GM21528 (cell line): ENCODE measurements at regions not wholly inside any gene's neighbourhood (a gene's known extent, or its start where the extent isn't known, plus 50 kb on each side); places are given as distances from the start of the nearest gene placed in this dataset.
"Not testable (repeated sequence)": the region's sequence is repeated elsewhere in the genome, so short reads cannot be mapped to it uniquely, and the experiment has no call there.

Experiments used
- ATAC-seq: cut with Tn5 transposase; IDR thresholded peaks from one replicate; pipeline ENCODE4 v1.9.1; 2021; ENCODE audit warnings: mild to moderate bottlenecking, moderate library complexity; ENCODE audit not compliant: unreplicated experiment, low FRiP score

GRCh38 chr13:71018544-71018943 is 848.5 kb downstream of the DACH1 start:
- ATAC-seq, result no peak

- no peak for ATAC-seq
Observed at GRCh38 chr13:71017607-71018006, 849.4 kb downstream of the DACH1 start.

GRCh38 chr13:71015516-71015915 is 851.5 kb downstream of the DACH1 start:
- ATAC-seq, result no peak

DNA sequence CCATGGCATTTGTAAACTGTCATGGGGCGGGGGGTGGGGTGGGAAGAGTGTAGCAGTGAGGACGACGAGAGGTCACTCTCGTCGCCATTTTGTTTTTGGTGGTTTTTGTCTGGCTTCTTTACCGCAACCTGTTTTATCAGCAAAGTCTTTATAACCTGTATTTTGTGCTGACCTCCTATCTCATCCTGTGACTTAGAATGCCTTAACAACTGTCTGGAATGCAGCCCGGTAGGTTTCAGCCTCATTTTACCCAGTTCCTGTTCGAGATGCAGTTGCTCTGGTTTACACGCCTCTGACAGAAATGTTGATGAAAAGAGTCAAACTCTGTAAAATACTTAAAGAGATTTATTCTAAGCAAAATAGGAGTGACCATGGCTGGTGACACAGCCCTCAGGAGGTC is 852.0 kb downstream of the DACH1 start:
- ATAC-seq, result no peak

- no peak for ATAC-seq
Observed at GRCh38 chr13:71005919-71006318, 861.1 kb downstream of the DACH1 start.

- no peak for ATAC-seq
Observed at GRCh38 chr13:70995338-70995737, 871.7 kb downstream of the DACH1 start.

- no peak for ATAC-seq
Observed at GRCh38 chr13:70994191-70994590, 872.8 kb downstream of the DACH1 start.

GRCh38 chr13:70987043-70987442 is 878.8 kb upstream of the KLHL1 start:
- ATAC-seq, result no peak

DNA sequence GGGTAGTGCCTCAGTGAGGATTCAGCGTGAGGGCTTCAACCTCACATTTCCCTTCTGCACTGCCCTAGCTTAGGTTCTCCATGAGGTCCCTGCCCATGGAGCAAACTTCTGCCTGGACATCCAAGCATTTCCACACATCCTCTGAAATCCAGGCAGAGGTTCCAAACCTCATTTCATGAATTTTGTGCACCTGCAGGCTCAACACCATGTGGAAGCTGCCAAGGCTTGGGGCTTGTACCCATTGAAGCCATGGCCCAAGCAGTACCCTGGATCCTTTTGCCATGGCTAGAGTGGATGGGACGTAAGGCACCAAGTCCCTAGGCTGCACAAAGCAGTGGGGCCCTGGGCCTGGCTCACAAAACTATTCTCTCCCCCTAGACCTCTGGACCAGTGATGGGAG is 877.1 kb upstream of the KLHL1 start:
- ATAC-seq, result no peak

DNA sequence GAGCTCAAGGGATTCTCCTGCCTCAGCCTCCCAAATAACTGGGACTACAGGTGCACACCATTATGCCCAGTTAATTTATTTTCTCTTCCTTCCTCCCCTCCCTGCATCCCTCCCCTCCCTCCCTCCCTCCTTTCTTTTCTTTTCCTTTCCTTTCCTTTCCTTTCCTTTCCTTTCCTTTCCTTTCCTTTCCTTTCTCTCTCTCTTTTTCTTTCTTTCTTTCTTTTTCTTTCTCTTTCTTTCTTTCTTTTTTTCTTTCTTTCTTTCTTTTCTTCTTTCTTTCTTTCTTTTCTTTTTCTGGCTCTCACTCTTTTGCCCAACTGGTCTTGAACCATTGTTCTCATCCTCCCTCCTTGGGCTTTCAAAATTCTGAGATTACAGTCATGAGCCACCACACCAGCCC is 873.0 kb upstream of the KLHL1 start:
- ATAC-seq, result not testable (repeated sequence)

DNA sequence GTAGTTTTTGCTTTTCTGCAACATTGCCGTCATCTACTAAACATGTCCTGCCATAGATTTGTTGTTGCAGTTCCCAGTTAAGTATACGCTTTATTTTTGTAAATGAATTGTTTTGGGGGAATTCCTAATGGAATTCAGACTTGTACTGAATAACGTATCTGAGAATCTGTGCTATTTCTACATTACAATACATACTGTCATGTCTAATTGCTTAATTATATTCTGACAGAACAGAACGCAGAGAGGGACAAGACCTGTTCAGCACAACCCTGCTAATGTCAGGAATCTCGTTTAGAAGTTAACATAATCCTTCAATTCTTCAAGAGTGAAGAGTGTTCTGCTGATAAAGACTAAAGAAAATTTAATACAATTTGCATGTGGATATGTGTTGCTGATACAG is 861.1 kb upstream of the KLHL1 start:
- ATAC-seq, result no peak

GRCh38 chr13:70967564-70967963 is 859.3 kb upstream of the KLHL1 start:
- no peak for ATAC-seq

DNA sequence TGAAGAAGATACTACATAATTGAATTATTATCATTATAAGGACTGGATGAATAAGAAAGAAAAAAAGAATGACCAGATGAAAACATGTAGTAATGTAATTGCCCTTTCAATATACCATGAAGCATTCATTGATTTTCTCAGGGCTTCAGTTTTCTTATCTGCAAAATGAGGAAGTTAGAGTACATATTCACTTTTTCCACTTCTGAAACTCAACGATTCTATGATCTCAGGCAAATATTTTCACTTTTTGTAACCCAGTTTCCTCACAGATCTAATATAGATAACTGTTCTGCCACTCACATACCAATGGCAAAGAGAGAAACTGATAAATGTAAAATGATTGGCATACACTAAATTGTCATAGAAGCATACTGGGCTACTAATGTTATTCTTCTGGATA is 856.6 kb upstream of the KLHL1 start:
- no peak for ATAC-seq

- no peak for ATAC-seq
Observed at GRCh38 chr13:70964124-70964523, 855.9 kb upstream of the KLHL1 start.

- ATAC-seq, result no peak
Observed at GRCh38 chr13:70960841-70961443, 852.7 kb upstream of the KLHL1 start.

DNA sequence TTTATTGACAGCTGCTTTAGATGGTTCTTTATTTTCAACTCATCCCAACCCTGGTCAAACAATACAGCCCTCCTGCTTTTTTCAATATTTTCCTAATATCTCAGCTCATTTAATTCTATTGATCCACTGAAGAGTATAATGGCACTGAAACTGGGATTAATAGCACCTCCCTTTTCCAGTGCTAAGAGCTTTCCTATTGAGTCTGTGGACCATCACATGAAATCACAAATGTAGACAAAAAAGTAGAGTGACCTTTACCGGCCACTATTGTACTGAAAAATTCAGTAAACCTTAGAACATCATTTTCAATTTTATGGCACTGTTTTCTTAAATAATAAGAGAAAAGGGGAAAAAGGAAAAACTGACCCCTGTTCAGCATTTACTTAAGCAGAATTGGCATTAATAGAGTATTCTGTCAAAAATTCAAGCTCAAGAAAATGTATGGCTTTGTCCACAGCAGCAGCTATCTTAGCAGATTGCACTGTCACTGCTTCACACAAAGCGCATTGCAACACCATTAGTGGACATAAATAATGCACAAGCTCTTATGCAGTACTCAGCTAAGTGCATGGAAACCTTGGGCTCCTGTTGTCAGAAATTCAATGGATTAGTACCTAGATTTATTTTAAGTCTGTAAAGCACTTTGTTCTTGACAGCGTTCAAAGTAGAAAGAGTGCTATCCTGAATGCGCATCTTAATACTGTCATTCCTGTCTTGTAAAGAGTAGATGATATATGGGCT is 851.0 kb upstream of the KLHL1 start:
- ATAC-seq, result no peak

DNA sequence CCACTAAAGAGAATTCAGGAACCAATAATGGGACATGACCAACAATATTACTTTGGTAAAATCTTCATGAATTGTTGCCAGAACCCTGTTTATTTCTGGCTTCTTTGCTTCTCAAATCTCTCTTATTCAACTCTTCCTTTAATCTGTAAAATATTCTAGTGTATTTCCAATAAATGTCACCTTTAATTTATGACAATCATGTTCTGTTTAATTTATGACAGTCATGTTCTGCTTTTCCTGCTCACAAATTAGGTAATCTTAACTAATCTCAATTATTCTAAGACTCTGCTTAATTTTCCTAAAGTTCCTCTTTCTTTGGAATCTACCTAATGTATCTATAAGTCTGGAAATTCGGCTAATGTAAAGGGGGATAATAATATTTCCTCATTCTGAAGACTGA is 847.6 kb upstream of the KLHL1 start:
- no peak for ATAC-seq

DNA sequence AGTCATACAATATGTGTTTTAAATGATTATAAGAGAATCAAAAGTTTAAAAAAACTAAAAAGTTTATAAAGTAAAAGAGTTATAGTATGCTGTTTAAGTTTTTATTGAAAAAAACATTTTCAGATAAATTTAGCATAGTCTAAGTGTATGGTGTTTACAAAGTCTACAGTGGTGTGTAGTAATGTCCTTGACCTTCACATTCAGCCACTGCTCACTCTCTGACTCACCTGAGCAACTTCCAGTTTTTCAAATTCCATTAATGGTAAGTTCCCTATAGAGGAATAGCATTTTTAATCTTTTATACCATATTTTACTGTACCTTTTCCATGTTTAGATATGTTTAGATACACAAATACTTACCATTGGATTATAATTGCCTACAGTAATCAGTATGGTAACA is 842.4 kb upstream of the KLHL1 start:
- no peak for ATAC-seq

GRCh38 chr13:70945506-70945905 is 837.3 kb upstream of the KLHL1 start:
- no peak for ATAC-seq

DNA sequence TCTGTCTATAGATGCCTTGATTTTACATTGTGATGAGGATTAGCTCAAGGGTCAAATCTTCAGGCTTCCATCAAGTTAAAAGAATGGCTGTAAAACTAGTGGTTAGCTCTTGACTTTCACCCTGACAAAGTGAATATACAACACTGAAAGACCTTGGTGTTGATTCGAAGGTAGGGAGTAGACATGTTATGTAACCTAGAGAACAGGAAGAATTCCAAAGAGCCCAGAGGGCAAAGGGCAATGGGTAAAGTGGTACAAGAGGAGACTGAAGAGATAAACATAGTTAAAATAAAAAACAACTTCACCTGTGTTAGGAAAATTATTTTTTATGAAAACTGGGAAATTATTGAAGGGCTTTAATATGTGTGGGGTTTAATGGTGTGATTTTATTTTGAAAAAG is 833.2 kb upstream of the KLHL1 start:
- ATAC-seq, result no peak

GRCh38 chr13:70938462-70938861 is 830.2 kb upstream of the KLHL1 start:
- no peak for ATAC-seq

GRCh38 chr13:70932511-70932910 is 824.3 kb upstream of the KLHL1 start:
- no peak for ATAC-seq
